ENCODE measurements at regions not wholly inside any gene's neighbourhood (a gene's known extent, or its start where the extent isn't known, plus 50 kb on each side); places are given as distances from the start of the nearest gene placed in this dataset.

GRCh38 chr11:109564241-109564640 lies 142.3 kb downstream of the C11orf87 start:
- no peak for DNase-seq

- no peak for DNase-seq
Measured at GRCh38 chr11:109582470-109582869, 160.5 kb downstream of the C11orf87 start.

GRCh38 chr11:109584001-109584972 lies 162.3 kb downstream of the C11orf87 start:
- DNase-seq = no peak

GRCh38 chr11:109586789-109587188 lies 164.8 kb downstream of the C11orf87 start:
- DNase-seq = peak; percentile 63

- DNase-seq = no peak
Measured at GRCh38 chr11:109590782-109591181, 168.8 kb downstream of the C11orf87 start.

GRCh38 chr11:109597336-109597735 lies 175.3 kb downstream of the C11orf87 start:
- DNase-seq = no peak

- no peak for DNase-seq
Measured at GRCh38 chr11:109604481-109605400, 182.8 kb downstream of the C11orf87 start.

- no peak for DNase-seq
Measured at GRCh38 chr11:109606256-109606655, 184.3 kb downstream of the C11orf87 start.

GRCh38 chr11:109609454-109610185 lies 187.6 kb downstream of the C11orf87 start:
- no peak for DNase-seq

- DNase-seq = no peak
Measured at GRCh38 chr11:109612496-109612895, 190.5 kb downstream of the C11orf87 start.

- no peak for DNase-seq
Measured at GRCh38 chr11:109619498-109619897, 197.5 kb downstream of the C11orf87 start.

GRCh38 chr11:109629734-109630133 lies 207.7 kb downstream of the C11orf87 start:
- DNase-seq = no peak

- no peak for DNase-seq
Measured at GRCh38 chr11:109641549-109641948, 219.6 kb downstream of the C11orf87 start.

- peak; percentile 90 for DNase-seq
Measured at GRCh38 chr11:109644152-109644551, 222.2 kb downstream of the C11orf87 start.

GRCh38 chr11:109648804-109649203 lies 226.8 kb downstream of the C11orf87 start:
- no peak for DNase-seq

- DNase-seq = no peak
Measured at GRCh38 chr11:109654091-109654490, 232.1 kb downstream of the C11orf87 start.

- DNase-seq = no peak
Measured at GRCh38 chr11:109658190-109658589, 236.2 kb downstream of the C11orf87 start.

GRCh38 chr11:109667719-109668118 lies 245.7 kb downstream of the C11orf87 start:
- no peak for DNase-seq

- DNase-seq = no peak
Measured at GRCh38 chr11:109668973-109669634, 247.1 kb downstream of the C11orf87 start.

- DNase-seq = no peak
Measured at GRCh38 chr11:109677231-109677630, 255.2 kb downstream of the C11orf87 start.

- DNase-seq = no peak
Measured at GRCh38 chr11:109677876-109678275, 255.9 kb downstream of the C11orf87 start.

GRCh38 chr11:109680127-109680526 lies 258.1 kb downstream of the C11orf87 start:
- DNase-seq = no peak
